ENCODE measurements at regions not wholly inside any gene's neighbourhood (a gene's known extent, or its start where the extent isn't known, plus 50 kb on each side); places are given as distances from the start of the nearest gene placed in this dataset.

DNA sequence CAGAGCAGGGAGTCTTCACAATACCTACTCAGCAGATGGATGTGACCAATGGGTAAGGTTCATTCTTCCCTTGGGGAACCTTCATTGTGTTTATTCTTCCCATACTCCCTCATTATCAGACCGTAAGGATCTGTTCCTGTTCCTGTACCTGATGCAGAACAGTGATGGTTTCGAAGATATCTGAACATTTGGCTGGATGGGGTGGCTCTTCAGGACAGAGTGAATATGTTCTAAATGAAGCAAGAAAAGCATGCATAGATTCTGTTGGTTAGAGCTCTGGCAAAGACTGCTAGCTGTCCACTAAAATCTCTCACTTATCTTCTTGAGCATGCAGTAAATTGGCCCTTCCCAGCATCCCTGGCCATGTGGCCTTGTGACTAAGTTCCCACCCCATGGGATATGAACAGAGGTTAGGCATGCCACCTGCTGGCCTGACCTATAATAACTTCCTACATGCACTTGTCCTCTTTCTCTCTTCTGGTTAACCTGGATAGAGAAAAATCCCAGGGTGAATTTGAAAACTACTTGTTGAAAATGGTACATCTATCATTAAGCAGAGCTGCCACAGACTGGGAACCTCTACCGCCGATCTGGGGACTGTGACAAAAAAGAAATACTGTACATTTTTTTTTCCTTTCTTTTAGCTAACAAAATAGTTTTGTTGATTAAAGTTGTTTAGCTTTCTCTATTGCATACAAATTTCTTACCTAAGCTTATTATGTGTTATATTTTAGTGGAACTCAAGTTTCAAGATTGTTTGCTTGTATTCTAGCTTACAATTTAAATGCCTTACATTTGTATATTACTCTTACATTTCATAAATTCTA lies 60.0 kb upstream of the BANK1 start:
- peak; percentile 93 for FAIRE-seq
- no peak for TF ChIP-seq POLR2A (IDR thresholded peaks at IDR 0.05; ENCODE audit: low read depth, low read length)
- no peak for DNase-seq (ENCODE audit: insufficient read length, low spot score)

DNA sequence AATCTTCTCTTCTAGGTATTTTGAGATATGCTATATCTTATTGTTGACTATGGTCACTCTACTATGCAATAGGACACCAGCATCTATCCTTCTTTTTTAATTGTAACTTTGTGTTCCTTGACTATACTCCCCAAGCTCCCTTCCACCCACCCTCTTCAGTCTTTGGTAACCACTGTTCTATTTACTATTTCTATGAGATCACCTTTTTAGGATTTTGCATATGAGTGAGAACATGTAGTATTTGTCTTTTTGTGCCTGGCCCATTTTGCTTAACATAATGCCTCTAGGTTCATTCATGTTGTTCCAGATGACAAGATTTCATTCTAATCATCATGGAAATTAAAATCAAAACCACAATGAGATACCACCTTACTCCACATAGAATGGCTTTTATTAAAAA lies 63.3 kb upstream of the BANK1 start:
- TF ChIP-seq POLR2A (IDR thresholded peaks at IDR 0.05; ENCODE audit: low read depth, low read length), result no peak
- DNase-seq (ENCODE audit: insufficient read length, low spot score), result no peak
- no peak for FAIRE-seq

DNA sequence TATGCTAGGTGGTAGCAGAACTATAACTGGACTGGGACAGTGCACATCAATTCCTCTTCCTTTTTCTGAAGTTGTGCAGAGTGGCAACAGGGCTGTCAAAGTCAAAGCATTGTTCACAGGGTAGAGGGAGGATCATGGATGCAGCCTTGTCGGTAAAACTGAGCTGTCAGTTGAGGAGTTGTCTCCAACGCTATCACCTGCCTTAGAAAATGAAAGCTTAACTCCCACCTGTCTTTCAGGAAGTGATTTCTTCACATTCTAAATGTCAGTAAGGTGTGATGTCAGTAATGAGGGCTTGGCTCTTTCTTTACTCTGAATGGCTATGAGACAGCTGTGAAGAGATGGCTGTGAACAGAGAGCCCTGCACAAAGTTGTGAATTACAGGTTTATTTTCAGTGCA lies 66.4 kb upstream of the BANK1 start:
- TF ChIP-seq POLR2A (IDR thresholded peaks at IDR 0.05; ENCODE audit: low read depth, low read length), result no peak
- DNase-seq (ENCODE audit: insufficient read length, low spot score), result no peak
- no peak for FAIRE-seq

DNA sequence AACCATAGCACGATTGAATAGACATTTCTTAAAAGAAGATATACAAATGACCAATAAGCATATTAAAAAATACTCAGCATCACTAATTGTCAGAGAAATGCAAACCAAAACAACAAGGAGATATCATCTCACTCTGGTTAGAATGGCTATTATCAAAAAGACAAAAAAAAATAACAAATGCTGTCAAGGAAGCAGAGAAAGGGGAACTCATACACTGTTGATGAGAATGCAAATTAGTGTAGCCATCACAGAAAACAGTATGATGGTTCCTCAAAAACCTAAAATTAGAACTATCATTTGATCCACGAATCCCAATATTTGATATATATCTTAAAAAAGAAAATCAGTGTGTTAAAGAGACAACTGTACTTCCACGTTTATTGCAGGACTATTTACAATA lies 71.7 kb upstream of the BANK1 start:
- DNase-seq (ENCODE audit: insufficient read length, low spot score) (no peak), FAIRE-seq (no peak)
- no peak for TF ChIP-seq POLR2A (IDR thresholded peaks at IDR 0.05; ENCODE audit: low read depth, low read length)

DNA sequence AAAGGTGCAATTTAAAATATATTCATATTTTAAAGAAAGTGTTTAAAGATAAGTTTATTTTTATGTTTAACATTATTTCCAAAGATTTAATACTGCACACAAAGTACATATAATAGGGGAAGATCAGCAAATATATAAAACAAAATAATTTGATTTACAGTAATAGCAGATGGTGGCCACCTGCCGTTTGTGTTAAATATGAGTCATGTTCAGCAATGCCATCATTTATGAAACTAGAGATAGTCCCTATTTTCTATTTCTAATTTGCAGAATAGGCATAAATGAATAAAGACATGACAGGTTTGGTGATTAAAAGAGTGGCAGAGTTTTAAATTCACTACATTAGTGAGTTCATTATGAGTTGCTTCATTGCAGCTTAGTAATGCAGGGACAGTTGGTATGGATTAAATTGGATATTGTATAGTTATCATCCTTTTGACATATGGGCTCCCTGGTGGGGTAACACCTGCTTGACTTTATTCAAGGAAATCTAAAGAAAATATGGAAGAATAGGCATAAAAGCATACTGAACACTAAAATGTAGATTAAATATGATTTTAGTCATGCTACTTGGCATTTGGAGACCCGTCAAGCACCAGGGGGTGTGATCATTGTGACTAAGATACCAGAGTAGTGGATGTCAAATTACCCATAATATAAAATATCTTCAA lies 78.8 kb upstream of the BANK1 start:
- no peak for DNase-seq (ENCODE audit: insufficient read length, low spot score)
- TF ChIP-seq POLR2A (IDR thresholded peaks at IDR 0.05; ENCODE audit: low read depth, low read length), result no peak
- no peak for FAIRE-seq

DNA sequence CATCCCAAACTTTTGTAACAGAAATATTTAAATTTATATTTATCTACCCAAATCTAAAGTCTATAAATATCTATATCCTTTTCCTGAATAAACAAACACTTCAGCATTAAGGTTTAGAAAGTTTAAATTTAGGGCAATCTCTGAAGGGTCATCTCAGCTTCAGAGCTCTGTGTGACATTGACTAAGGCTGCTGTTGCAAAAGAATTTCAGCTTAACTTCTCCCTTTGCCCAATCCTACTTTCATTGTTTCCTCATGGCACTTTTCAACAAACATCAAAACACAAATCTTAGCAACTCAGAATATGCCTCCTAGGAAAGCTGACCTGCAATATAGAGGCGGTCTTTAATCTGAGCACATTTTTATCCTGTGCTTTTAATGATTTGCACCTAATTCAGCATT lies 79.7 kb upstream of the BANK1 start:
- FAIRE-seq, result no peak
- DNase-seq (ENCODE audit: insufficient read length, low spot score), result no peak
- TF ChIP-seq POLR2A (IDR thresholded peaks at IDR 0.05; ENCODE audit: low read depth, low read length), result no peak

DNA sequence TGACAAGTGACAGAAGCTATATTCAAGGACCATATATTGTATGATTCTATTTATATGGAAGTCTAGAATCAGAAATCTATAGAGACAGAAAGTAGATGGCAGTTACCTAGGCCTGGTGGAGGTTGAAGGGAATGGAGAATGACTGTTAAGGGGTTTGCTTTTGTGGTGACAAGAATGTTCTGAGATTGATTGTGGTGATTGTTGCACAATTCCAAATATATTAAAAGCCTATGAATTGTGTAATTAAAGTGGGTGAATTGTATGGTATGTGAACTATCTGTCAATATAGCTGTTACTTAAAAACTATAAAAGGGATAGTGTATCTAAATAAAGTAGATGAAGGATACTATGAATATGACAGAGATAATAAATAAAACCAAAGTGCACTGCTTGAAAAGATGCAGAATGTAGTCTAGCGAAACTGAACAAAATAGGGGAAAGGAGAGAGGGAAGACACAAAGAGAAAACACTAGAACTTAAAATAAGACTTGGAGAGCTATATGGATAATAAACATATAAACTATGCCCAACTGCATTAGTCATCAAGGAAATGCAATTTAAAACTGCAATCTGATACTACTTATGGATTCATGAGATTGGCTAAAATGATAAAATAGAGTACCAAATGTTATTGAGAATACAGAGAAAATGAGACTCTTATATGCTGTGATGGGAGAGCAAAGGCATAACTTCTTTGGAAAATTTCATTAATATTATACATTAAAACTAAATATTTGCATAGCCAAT lies 82.1 kb upstream of the BANK1 start:
- no peak for DNase-seq (ENCODE audit: insufficient read length, low spot score)
- FAIRE-seq, result no peak
- no peak for TF ChIP-seq POLR2A (IDR thresholded peaks at IDR 0.05; ENCODE audit: low read depth, low read length)

DNA sequence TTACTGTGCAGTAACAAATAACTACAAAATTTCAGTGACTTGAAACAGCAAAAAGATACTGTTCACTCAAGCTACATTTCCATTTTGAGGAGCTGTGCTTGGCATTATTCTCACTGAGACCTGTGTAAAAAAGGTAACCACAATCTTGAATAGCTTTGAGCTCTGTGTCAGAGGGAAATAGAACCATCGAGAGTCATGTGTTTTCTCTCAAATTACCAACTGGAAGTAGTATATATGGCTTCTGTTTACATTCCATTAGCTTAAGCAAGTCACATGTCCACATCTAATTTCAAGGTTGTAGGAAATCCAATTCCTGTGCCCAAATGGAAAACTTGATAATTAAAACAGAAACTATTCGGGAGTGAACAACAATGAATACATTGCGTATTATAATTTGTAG lies 82.9 kb upstream of the BANK1 start:
- FAIRE-seq, result no peak
- TF ChIP-seq POLR2A (IDR thresholded peaks at IDR 0.05; ENCODE audit: low read depth, low read length), result no peak
- DNase-seq (ENCODE audit: insufficient read length, low spot score), result no peak

DNA sequence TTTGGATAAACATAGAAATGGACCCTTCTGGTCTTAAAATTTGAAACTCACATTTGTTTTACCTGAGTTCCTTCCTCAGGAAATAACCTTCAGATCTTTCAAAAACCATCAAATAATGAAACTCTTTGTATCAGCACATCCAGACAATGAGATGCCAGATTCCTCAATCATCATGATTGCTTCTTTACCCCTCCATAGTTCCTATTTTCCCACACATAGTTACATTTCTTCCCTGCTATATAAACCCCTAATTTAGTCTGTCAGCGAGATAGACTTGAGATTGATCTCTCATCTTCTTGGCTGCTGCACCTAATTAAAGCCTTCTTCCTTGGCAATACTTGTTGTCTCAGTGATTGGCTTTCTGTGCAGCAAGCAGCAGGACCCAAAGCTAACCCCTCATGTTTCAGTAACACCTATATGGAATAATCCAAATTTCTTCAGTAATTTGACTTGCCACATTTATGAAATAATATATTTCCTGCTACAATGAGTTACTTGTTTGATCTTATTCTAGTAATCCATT lies 83.9 kb upstream of the BANK1 start:
- TF ChIP-seq POLR2A (IDR thresholded peaks at IDR 0.05; ENCODE audit: low read depth, low read length), result no peak
- FAIRE-seq, result no peak
- no peak for DNase-seq (ENCODE audit: insufficient read length, low spot score)

DNA sequence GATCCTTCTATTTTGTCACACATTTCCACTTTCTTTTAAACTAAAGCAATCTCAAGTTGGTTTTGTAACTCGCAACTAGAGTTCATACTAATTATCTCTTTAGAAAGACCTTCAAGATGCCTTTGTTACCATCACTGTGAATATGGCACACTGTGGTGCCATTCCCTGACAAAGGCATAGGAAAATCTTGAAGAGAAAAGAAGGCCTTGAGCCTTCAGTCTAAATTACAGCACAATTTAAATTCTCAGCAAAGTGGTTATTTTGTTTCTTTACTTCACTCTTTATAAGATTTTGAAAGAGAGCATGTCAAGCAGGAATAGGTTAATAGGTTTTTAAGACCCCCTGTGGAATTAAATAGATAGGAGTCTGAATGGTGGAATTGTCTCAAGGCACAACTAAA lies 89.0 kb upstream of the BANK1 start:
- DNase-seq (ENCODE audit: insufficient read length, low spot score) (no peak), FAIRE-seq (no peak)
- no peak for TF ChIP-seq POLR2A (IDR thresholded peaks at IDR 0.05; ENCODE audit: low read depth, low read length)

DNA sequence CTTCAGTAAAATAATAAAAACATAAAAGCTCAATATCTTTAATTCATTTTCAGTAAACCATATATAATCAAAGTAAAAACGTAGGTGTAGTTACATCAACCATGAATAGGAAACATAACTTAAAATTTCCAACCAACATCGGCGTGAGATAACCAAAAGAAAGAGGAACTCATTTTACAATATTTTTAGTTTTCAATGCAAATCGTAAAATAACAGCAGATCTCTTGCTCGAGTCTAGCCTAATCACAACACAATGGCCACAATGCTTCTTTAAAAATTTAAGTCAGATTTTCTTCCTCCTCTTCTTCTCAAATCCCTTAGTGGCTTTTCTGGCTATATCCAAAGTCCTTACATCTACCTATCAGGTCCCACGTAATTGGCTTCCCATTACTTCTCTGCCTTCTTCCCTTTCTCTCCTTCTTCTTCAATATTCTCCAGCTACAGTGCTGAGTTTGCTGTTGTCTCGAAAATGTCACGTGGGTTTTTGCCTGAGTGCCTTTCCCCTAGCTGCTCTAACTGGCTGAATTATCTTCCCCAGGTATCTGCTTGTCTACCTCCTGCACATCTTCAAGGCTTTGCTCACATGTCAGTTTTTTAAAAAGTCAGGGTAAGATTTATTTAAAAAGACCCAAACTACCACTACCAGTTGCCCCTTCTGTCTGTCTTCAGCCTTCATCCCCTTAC lies 90.9 kb upstream of the BANK1 start:
- DNase-seq (ENCODE audit: insufficient read length, low spot score) (no peak), FAIRE-seq (no peak)
- TF ChIP-seq POLR2A (IDR thresholded peaks at IDR 0.05; ENCODE audit: low read depth, low read length), result no peak

DNA sequence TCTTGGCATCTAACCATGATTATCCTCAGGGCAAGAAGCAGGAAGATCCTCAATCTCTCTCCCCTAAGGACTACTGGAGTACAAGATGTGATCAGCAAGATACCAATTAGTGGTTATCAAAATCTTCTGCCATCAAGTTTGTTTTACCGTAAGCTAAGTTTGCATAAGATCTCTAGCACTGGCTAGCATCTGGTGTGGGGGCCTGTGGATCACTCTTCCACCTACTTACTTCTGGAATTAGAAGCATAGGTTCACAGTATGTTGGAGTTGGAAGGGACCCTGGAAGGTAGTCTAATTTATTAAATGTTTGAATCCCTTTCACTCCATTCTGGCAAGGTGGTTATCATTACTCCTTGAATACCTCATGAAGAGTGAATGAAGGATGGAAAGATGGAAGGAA lies 93.3 kb upstream of the BANK1 start:
- no peak for TF ChIP-seq POLR2A (IDR thresholded peaks at IDR 0.05; ENCODE audit: low read depth, low read length)
- FAIRE-seq, result no peak
- DNase-seq (ENCODE audit: insufficient read length, low spot score), result no peak

DNA sequence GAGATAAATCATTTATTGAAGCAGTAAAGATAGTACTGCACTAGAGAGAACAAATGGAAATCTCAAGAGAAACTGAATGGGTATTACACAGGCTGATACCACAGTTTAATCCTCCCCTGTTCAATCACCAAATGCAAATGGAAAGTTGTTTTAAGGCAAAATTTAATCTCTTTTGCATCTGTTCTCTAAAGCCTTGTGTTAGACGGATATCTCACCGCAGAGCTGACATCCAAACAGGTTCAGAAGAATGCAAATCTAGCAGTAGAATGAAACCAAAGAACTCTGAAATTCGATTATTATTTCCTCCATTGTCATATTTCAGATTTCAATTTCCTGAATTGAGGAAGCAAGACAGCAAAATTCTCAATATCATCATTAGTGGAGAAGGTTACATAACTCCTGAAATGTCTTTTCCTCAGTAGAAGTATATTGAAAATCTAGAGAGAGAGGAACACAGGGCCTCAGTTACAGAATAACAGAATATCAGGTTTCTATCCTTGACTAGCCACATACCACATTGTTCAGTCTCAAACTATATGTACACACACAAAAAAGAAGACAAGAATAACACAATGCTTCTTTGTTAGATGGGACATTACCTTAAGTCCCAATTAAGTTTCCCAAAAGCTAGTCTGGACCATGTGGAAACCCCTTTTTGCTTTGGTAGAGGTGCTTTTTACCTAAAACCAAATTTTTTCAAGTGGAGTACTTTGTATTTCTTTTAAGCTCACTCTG lies 94.1 kb upstream of the BANK1 start:
- DNase-seq (ENCODE audit: insufficient read length, low spot score) (no peak), FAIRE-seq (no peak)
- TF ChIP-seq POLR2A (IDR thresholded peaks at IDR 0.05; ENCODE audit: low read depth, low read length), result no peak
